CD14-positive monocyte (primary cell): ENCODE measurements at regions not wholly inside any gene's neighbourhood (a gene's known extent, or its start where the extent isn't known, plus 50 kb on each side); places are given as distances from the start of the nearest gene placed in this dataset.

Experiments
- DNase-seq, 3 donors: peaks; one replicate each; pipeline ENCODE4 v3.0.0-alpha.2; 2011 to 2022
- H2AFZ ChIP-seq: 2 replicates; pipeline ENCODE4 v1.6.0; 2012; ENCODE audit warnings: mild to moderate bottlenecking, low read depth, low read length, inconsistent platforms; ENCODE audit not compliant: insufficient read depth, poor library complexity, severe bottlenecking
- H3K27ac ChIP-seq, 2 donors: 1 replicate in 1 of 2; 2 replicates in 1 of 2; pipeline ENCODE4 v1.5.1; 2012 to 2013; ENCODE audit warnings: low read length in 2 of 2, control low read depth in 1 of 2, inconsistent platforms in 1 of 2, low read depth in 1 of 2, mild to moderate bottlenecking in 1 of 2
- H3K27me3 ChIP-seq, 2 donors: one replicate each; pipeline versions ENCODE4 v1.6.0 to v1.6.1; 2011 to 2013; ENCODE audit warnings: low read length in 2 of 2; ENCODE audit not compliant: control insufficient read depth in 2 of 2, insufficient read depth in 2 of 2
- H3K36me3 ChIP-seq, 2 donors: replicated peaks in 1 of 2; 1 replicate in 1 of 2; 2 replicates in 1 of 2; pipeline versions ENCODE4 v1.5.1 to v1.6.1; 2012 to 2013; ENCODE audit warnings: low read length in 2 of 2, control low read depth in 1 of 2, inconsistent platforms in 1 of 2, mild to moderate bottlenecking in 1 of 2; ENCODE audit not compliant: insufficient read depth in 2 of 2, control insufficient read depth in 1 of 2
- H3K4me1 ChIP-seq, 2 donors: 1 replicate in 1 of 2; 2 replicates in 1 of 2; pipeline versions ENCODE4 v1.5.1 to v1.6.1; 2012 to 2013; ENCODE audit warnings: low read length in 2 of 2, control low read depth in 1 of 2, inconsistent platforms in 1 of 2, mild to moderate bottlenecking in 1 of 2, moderate library complexity in 1 of 2; ENCODE audit not compliant: insufficient read depth in 2 of 2, control insufficient read depth in 1 of 2
- H3K4me2 ChIP-seq: replicated peaks from 2 replicates; pipeline ENCODE3; 2012; ENCODE audit warnings: low read length, moderate library complexity, mild to moderate bottlenecking; ENCODE audit not compliant: poor library complexity, severe bottlenecking; ENCODE audit errors: extremely low read depth
- H3K4me3 ChIP-seq, 3 experiments: fragments of 200-600 bp in 1 of 3; sonication (generic) in 1 of 3; replicated peaks in 1 of 3; 1 replicate in 2 of 3; 2 replicates in 1 of 3; pipeline ENCODE4 v1.5.1; 2011 to 2013; ENCODE audit warnings: low read length in 3 of 3, mild to moderate bottlenecking in 3 of 3, control low read depth in 2 of 3, low read depth in 2 of 3, inconsistent platforms in 1 of 3, moderate library complexity in 1 of 3
- H3K79me2 ChIP-seq: 2 replicates; pipeline ENCODE4 v1.6.0; 2012; ENCODE audit warnings: mild to moderate bottlenecking, control low read depth, inconsistent platforms, low read length, moderate library complexity; ENCODE audit not compliant: insufficient read depth
- H3K9ac ChIP-seq: 2 replicates; pipeline ENCODE4 v1.6.0; 2017; ENCODE audit warnings: low read length, mild to moderate bottlenecking; ENCODE audit not compliant: insufficient read depth, poor library complexity, severe bottlenecking
- H3K9me3 ChIP-seq, 2 donors: replicated peaks in 1 of 2; 1 replicate in 1 of 2; 2 replicates in 1 of 2; pipeline versions ENCODE4 v1.5.1 to v1.6.1; 2012 to 2013; ENCODE audit warnings: low read length in 2 of 2, control low read depth in 1 of 2; ENCODE audit not compliant: control insufficient read depth in 1 of 2, insufficient read depth in 1 of 2
- H4K20me1 ChIP-seq: 2 replicates; pipeline ENCODE4 v1.6.0; 2012; ENCODE audit warnings: mild to moderate bottlenecking, low read length, control low read depth, moderate library complexity; ENCODE audit not compliant: insufficient read depth
- H3K27ac Mint-ChIP-seq, 7 donors: one replicate each; pipeline ENCODE4 v1.8.0; 2020; ENCODE audit warnings: mild to moderate bottlenecking in 7 of 7, mixed read lengths in 7 of 7, moderate library complexity in 6 of 7, inconsistent platforms in 2 of 7
- H3K27me3 Mint-ChIP-seq, 3 donors: one replicate each; pipeline ENCODE4 v1.8.0; 2021 to 2022; ENCODE audit warnings: low read depth in 3 of 3, mild to moderate bottlenecking in 3 of 3, mixed read lengths in 3 of 3, moderate library complexity in 3 of 3, inconsistent platforms in 1 of 3
- H3K36me3 Mint-ChIP-seq, 2 donors: one replicate each; pipeline ENCODE4 v1.8.0; 2020; ENCODE audit warnings: mixed read lengths in 2 of 2, inconsistent platforms in 1 of 2, mild to moderate bottlenecking in 1 of 2
- H3K4me1 Mint-ChIP-seq: one replicate; pipeline ENCODE4 v1.8.0; 2020; ENCODE audit warnings: mild to moderate bottlenecking, mixed read lengths
- H3K4me3 Mint-ChIP-seq, 2 donors: one replicate each; pipeline ENCODE4 v1.8.0; 2020; ENCODE audit warnings: mild to moderate bottlenecking in 2 of 2, mixed read lengths in 2 of 2, moderate library complexity in 1 of 2
- H3K9me3 Mint-ChIP-seq, 7 donors: one replicate each; pipeline ENCODE4 v1.8.0; 2020 to 2022; ENCODE audit warnings: mixed read lengths in 7 of 7, mild to moderate bottlenecking in 6 of 7, moderate library complexity in 6 of 7, inconsistent platforms in 2 of 7
- CTCF ChIP-seq: fragments of 200-600 bp; IDR thresholded peaks from one replicate; pipeline ENCODE4 v1.8.0; 2022; ENCODE audit warnings: antibody characterized with exemption, mild to moderate bottlenecking
- WGBS: methylation state at CpG from one replicate; pipeline ENCODE4 v1.1.5; 2013; ENCODE audit warnings: missing lambda C conversion rate; ENCODE audit not compliant: insufficient coverage; 5-methylcytosine and 5-hydroxymethylcytosine counted together
- intact Hi-C, 2 donors: fragments of 100-400 bp; cut with micrococcal nuclease; formaldehyde crosslinking; loops; one replicate each; pipeline versions ENCODE4 v1.15.0 to v1.15.1; 2023

- Histone ChIP-seq H3K36me3 (no peaks in the 10 kb centered on the region), H3K4me3 (no peak overlapping the region), H3K27ac (no peak overlapping the region), H3K79me2 (no peaks in the 10 kb centered on the region), H4K20me1 (no peaks in the 10 kb centered on the region), H2AFZ (no peak overlapping the region), H3K9ac (no peak overlapping the region), H3K9me3 (no peaks in the 10 kb centered on the region), H3K4me1 (no peaks in the 10 kb centered on the region), H3K27me3 (no peaks in the 10 kb centered on the region), H3K4me2 (no peak overlapping the region)
- TF ChIP-seq CTCF, result no peak
- no peaks in the 10 kb centered on the region for H3K36me3 Mint-ChIP-seq
- H3K27ac Mint-ChIP-seq, result no peak overlapping the region
- no peak for DNase-seq
- peaks cover 5% of the 10 kb centered on the region for H3K4me1 Mint-ChIP-seq
- peaks cover 0 to 4% (median 1%) of the 10 kb centered on the region in 7 donors for H3K9me3 Mint-ChIP-seq
- no CpG with 5 or more reads among the region's 3 CpGs for WGBS
- intact Hi-C loops, result no loop called here
- H3K27me3 Mint-ChIP-seq, result peaks cover 1 to 4% (median 2%) of the 10 kb centered on the region in 3 donors
- H3K4me3 Mint-ChIP-seq, result no peak overlapping the region
These were observed 620.6 kb upstream of the DAB2 start for GRCh38 chr5:40045429-40045828.

GRCh38 chr5:40043916-40044315, 619.1 kb upstream of the DAB2 start:
- H2AFZ ChIP-seq, result no peak overlapping the region
- H4K20me1 ChIP-seq, result no peaks in the 10 kb centered on the region
- no peak overlapping the region for H3K27ac ChIP-seq
- no peaks in the 10 kb centered on the region for H3K36me3 ChIP-seq
- H3K79me2 ChIP-seq, result no peaks in the 10 kb centered on the region
- H3K4me3 ChIP-seq, result no peak overlapping the region
- H3K4me1 ChIP-seq, result no peaks in the 10 kb centered on the region
- intact Hi-C loops, result no loop called here
- Mint-ChIP-seq H3K36me3 (no peaks in the 10 kb centered on the region), H3K4me1 (peaks cover 5% of the 10 kb centered on the region), H3K4me3 (no peak overlapping the region), H3K27me3 (peaks cover 1 to 2% (median 2%) of the 10 kb centered on the region in 3 donors), H3K9me3 (peaks cover 0 to 4% (median 1%) of the 10 kb centered on the region in 7 donors), H3K27ac (no peak overlapping the region)
- WGBS, result 97% methylated on average over 6 of the region's 8 CpGs
- DNase-seq, result no peak
- H3K27me3 ChIP-seq, result no peaks in the 10 kb centered on the region
- no peak overlapping the region for H3K4me2 ChIP-seq
- no peak for TF ChIP-seq CTCF
- no peaks in the 10 kb centered on the region for H3K9me3 ChIP-seq
- no peak overlapping the region for H3K9ac ChIP-seq
